ENCODE measurements at regions not wholly inside any gene's neighbourhood (a gene's known extent, or its start where the extent isn't known, plus 50 kb on each side); places are given as distances from the start of the nearest gene placed in this dataset.

DNA sequence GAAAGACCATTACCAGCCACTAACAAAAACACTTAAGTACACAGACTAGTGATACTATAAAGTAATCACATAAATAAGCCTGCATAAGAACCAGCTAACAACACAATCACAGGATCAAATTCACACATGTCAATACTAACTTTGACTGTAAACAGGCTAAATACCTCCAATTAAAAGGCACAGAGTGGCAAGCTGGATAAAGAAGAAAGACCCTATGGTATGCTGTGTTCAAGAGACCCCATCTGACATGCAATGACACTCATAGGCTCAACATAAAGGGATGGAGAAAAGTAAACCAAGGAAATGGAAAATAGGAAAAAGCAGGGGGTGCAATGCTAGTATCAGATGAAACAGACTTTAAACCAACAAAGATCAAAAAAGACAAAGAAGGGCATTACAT, 631.8 kb upstream of the NOX3 start:
- Histone ChIP-seq H3K9me3 (peaks cover 0 to 25% (median 5%) of the 10 kb centered on the region in 4 donors), H3K4me3 (no peak overlapping the region), H3K27ac (replicated peaks in 1 of 4) (no peak overlapping the region), H3K4me1 (no peaks in the 10 kb centered on the region), H3K36me3 (no peaks in the 10 kb centered on the region), H3K27me3 (no peaks in the 10 kb centered on the region)
- intact Hi-C loops (cut with DNase I): no loop called here
- no peak for DNase-seq (ENCODE audit: extremely low spot score)
- no peak for TF ChIP-seq POLR2A (IDR thresholded peaks at IDR 0.05; ENCODE audit: low read depth)
- TF ChIP-seq, protein P1, sequence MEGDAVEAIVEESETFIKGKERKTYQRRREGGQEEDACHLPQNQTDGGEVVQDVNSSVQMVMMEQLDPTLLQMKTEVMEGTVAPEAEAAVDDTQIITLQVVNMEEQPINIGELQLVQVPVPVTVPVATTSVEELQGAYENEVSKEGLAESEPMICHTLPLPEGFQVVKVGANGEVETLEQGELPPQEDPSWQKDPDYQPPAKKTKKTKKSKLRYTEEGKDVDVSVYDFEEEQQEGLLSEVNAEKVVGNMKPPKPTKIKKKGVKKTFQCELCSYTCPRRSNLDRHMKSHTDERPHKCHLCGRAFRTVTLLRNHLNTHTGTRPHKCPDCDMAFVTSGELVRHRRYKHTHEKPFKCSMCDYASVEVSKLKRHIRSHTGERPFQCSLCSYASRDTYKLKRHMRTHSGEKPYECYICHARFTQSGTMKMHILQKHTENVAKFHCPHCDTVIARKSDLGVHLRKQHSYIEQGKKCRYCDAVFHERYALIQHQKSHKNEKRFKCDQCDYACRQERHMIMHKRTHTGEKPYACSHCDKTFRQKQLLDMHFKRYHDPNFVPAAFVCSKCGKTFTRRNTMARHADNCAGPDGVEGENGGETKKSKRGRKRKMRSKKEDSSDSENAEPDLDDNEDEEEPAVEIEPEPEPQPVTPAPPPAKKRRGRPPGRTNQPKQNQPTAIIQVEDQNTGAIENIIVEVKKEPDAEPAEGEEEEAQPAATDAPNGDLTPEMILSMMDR (IDR thresholded peaks at IDR 0.05): no peak

DNA sequence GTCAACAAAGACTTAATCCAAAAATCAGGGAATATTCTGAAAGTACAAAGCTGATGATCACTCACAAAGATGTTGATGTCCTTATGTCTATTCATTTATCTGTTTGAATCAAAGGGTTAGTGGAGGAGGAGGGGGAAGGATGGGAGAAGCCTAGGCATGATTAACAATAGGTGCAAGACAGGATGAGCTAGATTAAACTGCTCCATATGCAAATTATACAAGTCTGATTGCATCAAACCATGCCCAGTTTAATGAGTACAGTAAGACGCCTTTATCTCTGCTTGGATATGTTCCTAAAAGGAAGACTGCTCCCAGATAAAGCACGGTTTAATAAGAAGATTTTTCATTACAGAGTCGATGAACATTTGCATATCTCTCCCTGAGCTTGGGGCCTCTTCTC, 626.4 kb upstream of the NOX3 start:
- Histone ChIP-seq H3K4me1 (no peaks in the 10 kb centered on the region), H3K9me3 (peaks cover 0 to 5% (median 0%) of the 10 kb centered on the region in 4 donors), H3K27me3 (no peaks in the 10 kb centered on the region), H3K27ac (replicated peaks in 1 of 4) (no peak overlapping the region), H3K4me3 (no peak overlapping the region), H3K36me3 (no peaks in the 10 kb centered on the region)
- TF ChIP-seq POLR2A (IDR thresholded peaks at IDR 0.05; ENCODE audit: low read depth) (no peak), EP300 (IDR thresholded peaks at IDR 0.05) (no peak), POLR2AphosphoS5 (IDR thresholded peaks at IDR 0.05) (no peak)
- TF ChIP-seq, protein P1 (IDR thresholded peaks at IDR 0.05): no peak
- intact Hi-C loops (cut with DNase I): no loop called here
- DNase-seq (ENCODE audit: extremely low spot score): no peak
- 85% methylated on average over 3 of the region's 3 CpGs for WGBS

DNA sequence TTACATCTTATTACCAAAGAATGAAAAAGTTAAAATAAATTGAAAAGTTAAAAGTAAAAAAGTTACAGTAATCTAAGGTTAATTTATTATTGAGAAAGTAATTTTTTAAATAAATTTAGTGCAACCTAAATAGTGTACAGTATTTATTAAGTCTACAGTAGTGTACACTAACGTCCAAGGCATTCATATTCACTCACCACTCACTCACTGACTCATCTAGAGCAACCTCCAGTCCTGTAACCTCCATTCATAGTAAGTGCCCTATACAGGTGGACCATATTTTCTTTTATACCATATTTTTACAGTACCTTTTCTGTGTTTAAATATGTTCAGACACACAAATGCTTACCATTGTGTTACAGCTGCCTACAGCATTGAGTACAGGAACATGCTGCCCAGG, 624.7 kb upstream of the NOX3 start:
- TF ChIP-seq POLR2AphosphoS5 (IDR thresholded peaks at IDR 0.05) (no peak), POLR2A (IDR thresholded peaks at IDR 0.05; ENCODE audit: low read depth) (no peak), EP300 (IDR thresholded peaks at IDR 0.05) (no peak)
- TF ChIP-seq, protein P1 (IDR thresholded peaks at IDR 0.05): no peak
- Histone ChIP-seq H3K9me3 (no peaks in the 10 kb centered on the region), H3K4me3 (no peak overlapping the region), H3K27ac (replicated peaks in 1 of 4) (no peak overlapping the region), H3K27me3 (no peaks in the 10 kb centered on the region), H3K36me3 (no peaks in the 10 kb centered on the region), H3K4me1 (no peaks in the 10 kb centered on the region)
- intact Hi-C loops (cut with DNase I): no loop called here
- 90% methylated on average over 1 of the region's 1 CpG for WGBS
- no peak for DNase-seq (ENCODE audit: extremely low spot score)

DNA sequence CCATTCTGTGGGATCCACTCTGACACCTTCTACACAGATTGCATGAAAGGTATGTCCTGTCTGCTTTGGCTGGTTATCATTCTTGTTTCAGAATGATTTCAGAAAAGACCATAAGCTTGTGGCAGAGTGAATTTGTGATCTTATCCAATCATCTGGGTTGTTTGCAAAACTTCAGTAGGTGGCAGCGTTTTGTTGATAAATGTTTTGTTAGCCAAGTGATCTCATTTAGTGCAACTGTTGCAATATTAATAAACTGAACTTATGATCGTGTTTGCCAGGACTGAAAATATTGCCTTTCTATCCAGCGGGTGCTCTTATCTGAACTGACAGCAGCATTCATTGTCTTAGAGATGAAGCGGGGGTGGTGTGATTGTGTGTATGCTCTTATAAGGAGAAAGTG, 613.2 kb upstream of the NOX3 start:
- Histone ChIP-seq H3K9me3 (no peaks in the 10 kb centered on the region), H3K27ac (replicated peaks in 1 of 4) (no peak overlapping the region), H3K4me3 (no peak overlapping the region), H3K4me1 (no peaks in the 10 kb centered on the region), H3K27me3 (no peaks in the 10 kb centered on the region), H3K36me3 (no peaks in the 10 kb centered on the region)
- WGBS: 70% methylated on average over 4 of the region's 4 CpGs
- intact Hi-C loops (cut with DNase I): no loop called here
- no peak for DNase-seq (ENCODE audit: extremely low spot score)
- TF ChIP-seq, protein P1 (IDR thresholded peaks at IDR 0.05): no peak
- TF ChIP-seq EP300 (IDR thresholded peaks at IDR 0.05): no peak
- TF ChIP-seq POLR2AphosphoS5 (IDR thresholded peaks at IDR 0.05): no peak
- no peak for TF ChIP-seq POLR2A (IDR thresholded peaks at IDR 0.05; ENCODE audit: low read depth)

DNA sequence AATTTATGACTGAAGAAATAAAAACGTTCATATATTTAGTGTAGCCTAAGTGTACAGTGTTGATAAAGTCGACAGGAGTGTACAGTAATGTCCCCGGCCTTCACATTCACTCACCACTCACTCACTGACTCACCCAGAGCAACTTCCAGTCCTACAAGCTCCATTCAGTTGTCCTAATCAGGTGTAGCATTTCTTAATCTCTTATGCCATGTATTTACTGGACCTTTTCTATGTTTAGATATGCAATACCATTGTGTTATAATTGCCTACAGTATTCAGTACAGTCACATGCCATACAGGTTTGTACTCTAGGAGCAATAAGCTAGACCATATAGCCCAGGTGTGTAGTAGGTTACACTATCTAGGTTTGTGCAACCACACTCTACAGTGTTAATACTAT, 610.2 kb upstream of the NOX3 start:
- 70% methylated on average over 3 of the region's 3 CpGs for WGBS
- H3K36me3 ChIP-seq: no peaks in the 10 kb centered on the region
- TF ChIP-seq, protein P1 (IDR thresholded peaks at IDR 0.05): no peak
- TF ChIP-seq EP300 (IDR thresholded peaks at IDR 0.05) (no peak), POLR2AphosphoS5 (IDR thresholded peaks at IDR 0.05) (no peak), POLR2A (IDR thresholded peaks at IDR 0.05; ENCODE audit: low read depth) (no peak)
- intact Hi-C loops (cut with DNase I): no loop called here
- no peaks in the 10 kb centered on the region for H3K9me3 ChIP-seq
- H3K4me3 ChIP-seq: no peak overlapping the region
- H3K27ac ChIP-seq (replicated peaks in 1 of 4): no peak overlapping the region
- H3K4me1 ChIP-seq: peaks cover 0 to 5% (median 0%) of the 10 kb centered on the region in 4 donors
- DNase-seq (ENCODE audit: extremely low spot score): no peak
- no peaks in the 10 kb centered on the region for H3K27me3 ChIP-seq

All from esophagus muscularis mucosa (tissue), 4 donors.